ENCODE measurements at regions not wholly inside any gene's neighbourhood (a gene's known extent, or its start where the extent isn't known, plus 50 kb on each side); places are given as distances from the start of the nearest gene placed in this dataset.
"Not testable (repeated sequence)": the region's sequence is repeated elsewhere in the genome, so short reads cannot be mapped to it uniquely, and the experiment has no call there.

DNA sequence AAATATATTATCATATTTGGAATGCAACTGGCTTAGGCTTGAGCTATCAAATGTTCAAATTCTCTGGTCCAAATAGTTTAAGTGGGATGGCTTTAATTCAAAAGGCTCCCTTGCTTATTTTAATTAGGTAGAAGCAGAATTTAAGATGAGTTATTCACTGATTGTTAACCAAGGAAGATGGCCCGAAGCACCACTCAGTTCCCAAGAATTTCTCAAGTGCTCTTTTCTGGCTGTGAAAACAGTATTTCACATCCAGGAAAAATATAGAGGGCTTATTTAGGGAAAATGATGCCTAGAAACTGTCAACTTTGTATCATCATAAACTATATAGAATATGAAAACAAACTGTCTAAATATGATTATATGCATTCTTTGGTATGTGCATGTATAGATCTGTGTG lies 246.5 kb upstream of the SFRP2 start:
- DNase-seq (ENCODE audit: extremely low read depth in 1 of 2, low read depth in 1 of 2): no peak

DNA sequence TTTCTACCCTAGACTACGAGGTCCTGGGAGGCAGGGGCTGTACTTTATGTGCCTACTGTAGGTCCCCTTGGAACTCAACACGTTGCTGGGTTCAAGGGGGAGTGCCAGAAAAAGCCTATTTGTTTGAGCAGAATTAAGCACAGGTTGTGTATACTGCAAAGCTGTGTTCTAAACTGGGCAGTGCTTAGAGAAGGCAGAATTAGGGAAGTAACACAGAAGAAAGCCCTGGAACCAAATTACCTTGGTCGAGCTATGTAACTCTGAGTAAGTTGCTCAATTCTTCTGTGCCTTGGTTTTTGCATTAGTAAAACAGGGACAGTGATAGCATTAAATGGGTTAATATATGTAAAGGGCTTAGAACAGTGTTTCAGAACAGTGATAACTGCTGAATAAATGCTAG lies 245.0 kb upstream of the SFRP2 start:
- DNase-seq (ENCODE audit: extremely low read depth in 1 of 2, low read depth in 1 of 2): no peak

DNA sequence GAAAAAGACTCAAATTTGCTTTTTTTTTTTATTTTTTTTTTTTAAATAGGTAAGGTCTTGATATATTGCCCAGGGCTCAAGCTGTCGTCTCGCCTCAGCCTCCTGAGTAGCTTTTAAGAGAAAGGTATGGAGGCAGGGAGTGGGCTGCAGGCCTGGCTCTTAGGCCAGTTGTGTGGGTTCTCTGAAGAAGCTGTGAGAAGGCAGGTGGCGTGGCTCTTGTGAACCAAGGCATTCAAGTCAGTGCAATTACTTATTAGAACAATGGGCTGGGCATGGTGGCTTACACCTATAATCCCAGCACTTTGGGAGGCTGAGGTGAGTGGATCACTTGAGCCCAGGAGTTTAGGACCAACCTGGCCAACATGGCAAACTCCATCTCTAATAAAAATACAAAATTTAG lies 244.0 kb upstream of the SFRP2 start:
- DNase-seq (ENCODE audit: extremely low read depth in 1 of 2, low read depth in 1 of 2): no peak

DNA sequence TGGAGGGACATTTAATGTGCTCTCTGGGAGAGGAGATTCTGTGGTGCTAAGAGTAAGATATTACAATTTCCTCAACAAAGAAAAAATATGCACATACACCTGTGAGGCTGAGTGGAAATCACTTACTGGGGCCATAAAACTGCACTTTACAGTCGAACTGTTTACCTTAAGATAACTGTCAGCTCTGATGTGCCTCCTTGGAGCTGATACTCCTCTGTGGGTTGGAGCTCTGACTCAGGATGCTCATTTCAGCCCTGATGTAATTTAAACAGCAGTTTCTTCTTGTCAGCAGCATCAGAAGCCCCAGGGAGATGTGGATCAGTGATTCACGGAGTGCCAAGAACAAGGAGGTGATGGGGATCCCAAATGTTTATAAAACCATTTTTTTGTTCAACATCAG lies 241.9 kb upstream of the SFRP2 start:
- no peak for DNase-seq (ENCODE audit: extremely low read depth in 1 of 2, low read depth in 1 of 2)

DNA sequence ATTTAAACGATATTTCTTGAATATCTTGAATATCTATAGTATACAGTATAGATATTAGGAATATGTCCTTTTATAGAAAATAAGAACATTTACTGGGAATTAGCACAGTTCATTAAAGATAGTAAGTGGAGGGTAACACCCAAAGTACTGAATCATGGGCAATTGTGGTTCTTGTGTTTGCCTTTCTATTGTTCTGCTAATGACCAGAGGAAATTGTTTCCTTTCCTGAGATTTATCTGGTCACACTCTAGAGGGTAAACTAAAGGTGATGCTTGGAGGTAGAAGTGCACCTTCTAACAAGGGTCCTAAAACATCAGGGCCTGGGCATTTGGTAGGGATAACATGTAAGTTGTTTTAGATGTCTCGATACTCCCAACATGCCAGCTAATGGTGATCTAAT lies 241.3 kb upstream of the SFRP2 start:
- DNase-seq (ENCODE audit: extremely low read depth in 1 of 2, low read depth in 1 of 2): no peak

DNA sequence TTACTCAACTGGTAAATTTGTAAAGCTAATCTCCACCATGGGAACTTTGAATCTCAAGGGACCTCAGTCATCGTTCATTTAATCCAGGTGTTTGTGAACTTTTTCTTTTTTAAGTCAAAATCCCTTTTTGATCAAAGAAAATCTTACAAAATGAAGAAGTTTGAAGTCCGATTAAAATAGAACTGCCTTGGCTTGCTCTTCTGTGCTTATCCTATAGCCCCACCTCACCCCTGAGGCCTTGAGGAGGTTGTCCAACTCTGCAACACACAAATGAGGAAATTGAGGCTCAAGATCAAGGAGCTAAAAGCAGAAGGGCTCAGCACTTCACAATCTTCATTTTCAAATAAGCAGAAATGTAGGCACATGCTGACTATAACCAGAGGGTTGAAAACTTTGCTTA lies 240.3 kb upstream of the SFRP2 start:
- DNase-seq (ENCODE audit: extremely low read depth in 1 of 2, low read depth in 1 of 2): no peak

DNA sequence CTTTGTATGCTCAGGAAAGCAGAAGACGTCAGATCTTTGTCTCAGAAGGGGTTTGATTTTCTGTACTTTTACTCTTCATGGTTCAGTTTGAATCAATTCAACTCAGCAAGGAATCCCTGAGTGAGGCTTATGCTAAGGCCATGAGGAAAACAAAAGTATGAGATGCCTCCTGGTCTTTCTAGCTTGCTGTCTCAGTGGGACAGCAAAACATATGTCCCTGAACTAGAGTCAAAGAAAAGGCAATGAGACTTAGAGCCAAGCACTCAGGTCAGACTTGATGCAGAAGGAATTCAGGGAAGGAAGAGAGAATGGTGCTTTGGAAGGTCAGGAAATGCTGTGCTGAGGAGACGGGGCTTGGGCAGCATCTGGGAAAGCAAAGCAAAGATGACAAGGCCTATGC lies 236.2 kb upstream of the SFRP2 start:
- DNase-seq (ENCODE audit: extremely low read depth in 1 of 2, low read depth in 1 of 2): no peak

DNA sequence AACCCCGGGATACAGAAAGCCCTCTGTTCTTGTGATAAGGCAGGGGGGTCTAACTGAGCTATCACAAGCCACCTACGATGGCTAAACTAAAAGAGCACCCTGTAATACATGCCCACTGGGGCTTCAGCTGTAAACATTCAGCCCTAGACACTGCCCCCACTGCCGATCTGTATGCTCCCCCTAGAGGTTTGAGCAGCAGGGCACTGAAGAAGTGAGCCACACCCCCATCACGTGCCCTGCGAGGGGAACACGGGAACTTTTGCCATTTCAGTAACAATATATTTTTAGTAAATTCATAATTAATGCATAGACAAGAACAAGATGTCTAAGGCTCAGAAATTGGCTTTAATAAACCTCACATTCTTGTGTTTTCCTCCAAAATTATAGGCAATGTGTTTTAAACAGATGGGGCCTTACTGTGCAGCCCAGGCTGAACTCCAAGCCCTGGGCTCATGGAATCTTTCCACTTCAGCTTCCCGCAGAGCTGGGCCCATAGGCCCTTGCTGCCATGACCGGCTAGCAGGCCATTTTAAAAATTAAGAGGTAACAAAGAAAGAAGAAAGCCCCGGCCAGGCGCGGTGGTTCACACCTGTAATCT lies 235.3 kb upstream of the SFRP2 start:
- DNase-seq (ENCODE audit: extremely low read depth in 1 of 2, low read depth in 1 of 2): no peak

DNA sequence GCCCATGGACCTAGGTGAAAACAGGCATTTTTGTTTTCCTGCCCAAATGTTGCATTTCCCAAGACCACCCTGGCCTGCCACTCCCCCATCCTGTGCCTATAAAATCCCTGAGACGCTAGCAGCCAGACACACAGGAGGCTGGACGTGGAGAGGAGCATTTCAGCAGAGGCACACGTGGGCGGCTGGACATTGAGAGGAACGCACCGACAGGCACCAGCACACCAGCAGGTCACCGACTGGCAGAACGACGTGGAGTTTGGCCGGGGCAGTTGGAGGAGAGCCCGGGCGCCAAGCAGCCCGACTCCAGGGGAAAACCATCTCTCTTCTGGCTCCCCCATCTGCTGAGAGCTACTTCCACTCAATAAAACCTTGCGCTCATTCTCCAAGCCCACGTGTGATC lies 234.8 kb upstream of the SFRP2 start:
- DNase-seq (ENCODE audit: extremely low read depth in 1 of 2, low read depth in 1 of 2): not testable (repeated sequence)

DNA sequence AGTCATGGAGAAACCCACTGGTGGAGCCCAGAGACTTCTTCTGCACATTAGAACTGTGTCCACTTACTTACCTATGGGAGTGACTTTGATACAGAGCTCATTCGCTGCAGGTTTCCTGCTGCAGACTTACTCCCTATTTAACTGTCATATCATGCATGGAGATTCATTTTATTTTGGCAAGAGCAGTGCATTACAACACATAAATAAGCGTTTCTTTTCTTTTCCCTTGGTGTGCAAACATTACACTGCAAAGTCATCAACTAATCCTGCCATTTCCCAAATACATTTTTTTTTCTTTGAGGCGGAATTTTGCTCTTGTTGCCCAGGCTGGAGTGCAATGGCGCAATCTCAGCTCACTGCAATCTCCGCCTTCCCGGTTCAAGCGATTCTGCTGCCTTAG lies 230.9 kb upstream of the SFRP2 start:
- no peak for DNase-seq (ENCODE audit: extremely low read depth in 1 of 2, low read depth in 1 of 2)

DNA sequence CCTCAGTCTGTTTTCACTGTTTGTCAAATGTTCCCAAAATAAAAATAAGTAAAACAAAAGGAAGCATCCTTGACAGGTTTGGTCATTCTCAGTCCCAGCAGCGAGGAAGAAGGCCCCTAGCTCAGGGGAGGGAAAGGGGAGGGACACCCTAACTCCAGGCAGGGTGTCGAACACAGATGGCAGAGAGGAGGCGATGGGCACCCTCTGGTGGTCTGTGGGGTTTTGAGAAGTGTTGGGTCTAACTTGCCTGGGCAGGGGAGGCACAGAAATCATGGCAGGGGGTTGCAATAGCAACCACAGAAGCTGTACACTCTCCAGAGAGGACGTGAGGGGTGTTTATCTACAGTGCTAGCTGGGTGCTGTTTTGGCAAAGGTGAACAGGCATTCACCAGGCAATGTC lies 229.8 kb upstream of the SFRP2 start:
- peak in 1 of 2 donors; percentile 4 for DNase-seq (ENCODE audit: extremely low read depth in 1 of 2, low read depth in 1 of 2)

DNA sequence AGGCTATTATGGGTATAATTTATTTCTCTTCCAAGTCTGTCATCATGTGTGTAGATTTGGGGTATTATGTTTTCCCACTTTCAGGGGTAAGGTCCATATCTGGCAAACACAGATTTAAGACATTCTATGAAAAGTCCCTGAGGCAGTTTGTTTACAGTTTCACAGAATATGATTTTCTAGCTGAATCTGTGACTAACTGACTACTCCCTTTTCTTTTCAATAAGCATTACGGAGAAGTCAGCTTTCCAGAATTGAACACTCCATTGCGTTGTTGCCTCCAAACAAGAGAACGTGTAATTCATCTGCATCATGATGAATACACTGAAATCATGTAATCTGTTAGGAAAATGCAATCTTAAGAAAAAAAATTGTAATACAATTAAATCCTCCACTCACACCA lies 226.7 kb upstream of the SFRP2 start:
- DNase-seq (ENCODE audit: extremely low read depth in 1 of 2, low read depth in 1 of 2): no peak

DNA sequence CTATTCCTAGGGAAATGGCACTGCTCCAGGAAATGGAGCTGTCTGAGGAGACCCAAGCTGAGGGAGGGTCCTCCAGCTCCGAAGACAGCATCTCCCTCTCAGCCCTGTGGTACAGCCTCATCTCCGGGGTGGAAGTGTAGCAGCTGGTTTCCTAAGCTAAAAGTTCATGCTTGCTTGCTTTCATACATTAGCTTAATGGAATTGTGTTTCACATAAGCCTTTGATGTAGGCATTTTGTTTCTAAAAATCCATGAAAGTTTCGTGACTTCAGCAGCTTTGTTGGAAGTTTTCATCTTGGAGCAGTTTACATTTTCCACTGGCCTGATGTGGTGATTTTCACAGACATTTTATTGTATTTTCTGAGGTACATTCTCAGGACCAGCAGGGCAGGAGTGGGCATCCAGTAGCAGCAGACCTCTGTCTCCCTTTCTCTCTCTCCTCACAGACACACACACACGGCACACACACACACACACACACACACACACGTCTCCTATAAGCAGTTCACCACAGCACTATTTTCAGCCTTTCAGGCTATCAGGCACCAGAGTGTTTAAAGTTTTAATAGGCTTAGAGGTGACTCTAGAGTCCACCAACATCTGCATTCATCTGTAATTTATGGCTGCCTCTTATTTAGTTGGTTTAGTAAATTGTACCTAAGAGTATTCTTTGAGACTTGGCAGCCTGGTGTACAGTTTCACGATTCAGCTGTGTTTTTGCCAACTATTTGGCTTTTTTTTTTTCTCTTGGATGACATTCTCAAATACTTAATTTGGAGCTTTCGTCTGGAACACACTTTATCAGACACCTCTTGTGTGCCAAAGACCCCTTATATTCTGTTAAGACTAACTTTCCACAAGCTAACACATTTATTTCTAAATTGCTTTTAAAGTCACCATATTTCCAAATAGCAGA lies 225.8 kb upstream of the SFRP2 start:
- DNase-seq (ENCODE audit: extremely low read depth in 1 of 2, low read depth in 1 of 2): no peak

DNA sequence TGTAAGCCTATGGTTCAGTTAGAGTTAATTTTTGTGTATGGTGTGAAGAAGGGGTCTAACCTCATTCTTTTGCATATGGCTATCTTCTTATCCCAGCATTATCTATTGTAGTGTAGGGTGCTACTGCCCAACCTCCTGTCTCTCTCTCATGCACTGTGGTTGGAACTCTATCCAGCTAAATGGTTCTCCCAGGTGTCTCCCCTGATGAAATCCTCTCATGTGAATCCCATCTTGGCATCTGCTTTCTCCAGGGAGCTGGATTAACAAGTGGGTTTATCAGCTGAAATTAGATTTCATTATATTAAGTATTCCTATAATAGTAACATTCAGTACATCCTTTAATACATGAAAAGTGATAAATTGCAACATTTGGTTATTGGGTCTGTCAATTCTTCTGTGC lies 224.7 kb upstream of the SFRP2 start:
- DNase-seq (ENCODE audit: extremely low read depth in 1 of 2, low read depth in 1 of 2): no peak

DNA sequence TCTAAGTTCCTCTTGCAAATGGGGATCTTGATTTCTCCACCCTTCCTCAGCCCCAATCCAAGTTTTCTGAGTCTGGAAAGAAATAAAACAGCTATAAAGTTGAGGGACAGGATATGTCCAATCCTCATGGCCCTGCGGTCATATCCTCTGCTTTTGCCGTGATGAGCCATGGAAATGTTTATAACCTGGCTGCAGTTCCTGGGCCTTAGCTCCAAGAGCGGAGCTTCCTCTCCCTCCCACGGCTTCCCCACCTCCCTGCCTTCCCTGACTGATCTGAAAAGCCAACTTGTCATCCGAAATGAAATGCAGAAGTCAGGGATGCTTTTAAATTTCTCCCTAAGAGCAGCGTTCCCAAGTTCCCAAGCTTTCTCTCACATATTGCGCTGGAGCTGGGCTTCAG lies 221.5 kb upstream of the SFRP2 start:
- DNase-seq (ENCODE audit: extremely low read depth in 1 of 2, low read depth in 1 of 2): no peak

DNA sequence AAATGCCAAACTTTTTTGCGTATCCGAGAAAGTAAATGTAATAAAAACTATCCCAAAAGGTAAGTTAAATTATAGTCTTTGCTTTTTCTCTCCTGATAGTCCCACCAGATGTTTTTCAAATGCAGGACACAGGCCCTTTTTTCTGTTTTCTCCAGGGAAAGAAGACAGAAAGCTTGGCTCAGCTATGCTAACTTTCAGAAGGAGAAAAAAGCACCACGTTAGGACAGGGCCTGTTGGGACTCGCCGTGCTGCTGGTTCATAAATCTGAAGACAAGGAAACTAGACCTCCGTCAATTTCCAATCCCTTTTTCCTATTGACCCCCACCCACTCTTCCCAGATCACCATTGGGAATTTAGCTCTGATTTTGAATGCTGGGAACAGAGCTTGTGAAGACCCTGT lies 220.9 kb upstream of the SFRP2 start:
- no peak for DNase-seq (ENCODE audit: extremely low read depth in 1 of 2, low read depth in 1 of 2)

DNA sequence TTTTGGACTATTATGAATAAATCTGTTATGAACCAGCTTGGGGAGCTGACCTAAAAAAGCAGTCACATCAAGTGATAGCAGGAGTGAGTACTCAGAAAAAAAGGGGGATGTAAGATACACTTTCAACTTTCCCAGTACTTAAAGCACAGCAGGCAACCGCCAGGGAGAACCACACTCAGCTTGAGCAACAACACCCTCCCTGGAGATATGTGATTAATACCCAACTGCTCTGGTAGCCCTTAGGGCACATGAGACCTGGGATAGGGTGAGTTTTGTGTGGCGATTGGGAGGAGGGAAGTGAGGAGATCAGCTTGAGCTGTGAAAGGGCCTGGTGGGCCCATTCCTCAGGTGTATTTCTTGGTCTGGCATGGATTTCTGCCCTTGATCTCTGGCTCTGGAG lies 220.3 kb upstream of the SFRP2 start:
- no peak for DNase-seq (ENCODE audit: extremely low read depth in 1 of 2, low read depth in 1 of 2)

DNA sequence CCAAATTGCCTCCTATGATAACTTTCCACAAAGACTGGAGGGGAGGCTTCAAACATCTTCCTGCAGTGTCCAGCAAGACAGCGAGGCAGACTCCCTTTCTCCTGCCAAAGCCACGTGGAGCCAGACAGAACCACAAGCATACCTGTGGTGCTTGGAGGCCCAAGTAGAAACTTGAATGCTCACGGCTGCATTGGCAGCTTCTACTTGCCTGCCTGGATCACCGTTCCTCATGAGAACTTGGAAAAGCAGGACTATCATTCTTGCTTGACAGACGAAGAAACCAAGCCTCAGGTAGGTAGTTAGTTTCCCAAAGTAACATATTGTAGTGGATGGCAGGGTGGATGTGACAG lies 216.3 kb upstream of the SFRP2 start:
- DNase-seq (ENCODE audit: extremely low read depth in 1 of 2, low read depth in 1 of 2): no peak

DNA sequence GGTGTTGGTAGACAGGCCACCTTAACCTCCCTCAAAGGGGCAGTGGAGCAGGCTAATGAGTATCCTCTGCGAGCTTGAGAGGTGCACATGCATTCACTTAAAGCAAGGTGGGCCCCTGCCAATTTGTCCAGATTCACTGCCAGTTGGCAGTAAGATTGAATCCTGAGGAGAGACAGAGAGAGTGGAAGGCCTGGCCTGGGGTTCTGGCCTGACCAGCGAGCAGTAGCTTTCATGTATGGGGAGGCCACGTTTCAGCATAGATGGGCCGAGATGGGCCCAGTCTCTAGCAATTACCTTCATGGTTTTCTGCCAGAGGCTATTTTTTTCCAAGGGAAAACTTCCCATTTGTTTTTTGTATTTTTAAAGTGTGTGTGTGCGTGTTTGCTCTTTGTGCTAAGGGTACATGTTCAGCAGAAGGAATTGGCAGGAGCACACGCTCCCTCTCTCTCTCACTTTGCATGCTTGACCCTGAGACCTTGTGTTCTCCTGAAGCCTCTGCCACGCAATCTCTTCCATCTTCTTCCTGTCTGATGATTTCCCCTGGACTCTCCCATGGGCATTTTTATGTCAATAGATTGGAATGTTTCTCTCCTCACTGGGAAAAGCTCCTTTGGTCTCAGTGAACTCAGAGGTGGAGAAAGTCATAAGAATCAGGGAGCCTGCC lies 215.8 kb upstream of the SFRP2 start:
- no peak for DNase-seq (ENCODE audit: extremely low read depth in 1 of 2, low read depth in 1 of 2)

DNA sequence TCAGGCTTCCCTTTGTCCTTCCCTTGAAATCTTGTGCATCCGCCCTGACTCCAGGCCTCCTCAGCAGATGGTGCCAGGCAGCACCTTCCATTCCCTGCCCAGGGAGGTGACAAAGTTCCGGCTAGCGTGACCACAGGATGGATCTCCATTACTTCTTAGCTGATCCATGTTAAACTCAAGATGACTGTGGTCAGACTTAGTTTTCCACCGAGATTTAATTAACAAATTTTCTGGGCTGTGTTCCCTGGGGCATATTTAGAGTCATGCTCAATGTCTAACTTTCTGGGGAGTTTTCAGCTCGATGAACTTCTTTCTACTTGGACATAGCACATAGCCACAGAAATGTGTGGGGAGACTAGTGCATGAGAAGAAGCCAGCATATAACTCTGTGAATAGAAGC lies 215.1 kb upstream of the SFRP2 start:
- no peak for DNase-seq (ENCODE audit: extremely low read depth in 1 of 2, low read depth in 1 of 2)

DNA sequence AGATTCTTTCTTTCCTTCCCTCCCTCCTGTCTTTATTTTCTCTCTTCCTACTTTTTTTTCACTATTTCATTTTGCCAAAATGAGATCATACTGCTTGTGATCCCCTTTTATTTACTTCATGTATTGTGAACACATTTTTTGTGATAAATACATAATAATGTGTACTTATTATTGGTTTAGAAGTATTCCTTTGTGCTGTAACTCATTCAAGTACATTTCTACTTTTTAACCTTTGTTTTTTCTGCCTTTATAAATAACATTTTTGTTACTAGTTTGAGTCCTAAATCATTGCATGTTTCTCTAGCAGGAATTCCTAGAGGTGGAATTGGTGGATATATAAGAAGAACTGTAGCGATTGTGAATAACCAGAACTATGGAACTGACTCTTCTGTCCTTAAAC lies 214.5 kb upstream of the SFRP2 start:
- no peak for DNase-seq (ENCODE audit: extremely low read depth in 1 of 2, low read depth in 1 of 2)

DNA sequence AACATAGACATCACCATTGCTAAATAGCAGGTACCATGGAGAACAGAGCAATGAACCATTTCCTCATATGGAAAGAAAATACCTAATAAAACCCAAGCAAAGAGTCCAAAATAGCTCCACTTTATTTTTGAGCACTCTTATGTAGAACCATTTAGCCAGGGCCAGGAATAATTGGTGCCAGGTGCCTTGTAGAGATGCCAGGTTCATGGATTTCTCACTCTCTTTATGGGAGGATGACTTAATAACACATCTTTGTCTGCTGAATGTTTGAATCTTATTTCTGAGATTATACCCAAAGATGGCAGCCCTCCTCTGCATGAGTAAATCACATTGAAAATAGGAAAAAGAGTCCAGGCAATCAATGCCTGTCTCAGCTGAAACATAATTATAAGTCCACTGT lies 212.3 kb upstream of the SFRP2 start:
- no peak for DNase-seq (ENCODE audit: extremely low read depth in 1 of 2, low read depth in 1 of 2)

Measured in stimulated activated CD8-positive, alpha-beta memory T cell treated with anti-CD3 and anti-CD28 coated beads, Interleukin-7, amount 100 ng/mL, for 48 hours (primary cell).